ENCODE measurements at regions not wholly inside any gene's neighbourhood (a gene's known extent, or its start where the extent isn't known, plus 50 kb on each side); places are given as distances from the start of the nearest gene placed in this dataset.

DNA sequence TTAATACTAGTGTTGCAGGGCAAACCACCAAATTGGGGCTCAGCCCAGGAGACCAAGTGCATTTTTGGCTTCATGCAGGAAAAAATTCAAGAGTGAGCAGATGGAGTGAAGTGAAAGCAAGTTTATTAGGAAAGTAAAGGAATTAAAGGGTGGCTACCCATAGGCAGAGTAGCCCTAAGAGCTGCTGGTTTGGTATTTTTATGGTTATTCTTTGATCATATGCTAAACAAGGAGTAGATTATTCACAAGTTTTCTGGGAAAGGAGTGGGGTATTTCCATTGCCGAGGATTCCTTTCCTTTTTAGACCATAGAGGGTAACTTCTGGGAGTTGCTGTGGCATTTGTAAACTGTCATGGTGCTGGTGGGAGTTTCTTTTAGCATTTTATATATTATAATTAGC, 459.0 kb downstream of the KLF5 start:
- TF ChIP-seq, protein P1, sequence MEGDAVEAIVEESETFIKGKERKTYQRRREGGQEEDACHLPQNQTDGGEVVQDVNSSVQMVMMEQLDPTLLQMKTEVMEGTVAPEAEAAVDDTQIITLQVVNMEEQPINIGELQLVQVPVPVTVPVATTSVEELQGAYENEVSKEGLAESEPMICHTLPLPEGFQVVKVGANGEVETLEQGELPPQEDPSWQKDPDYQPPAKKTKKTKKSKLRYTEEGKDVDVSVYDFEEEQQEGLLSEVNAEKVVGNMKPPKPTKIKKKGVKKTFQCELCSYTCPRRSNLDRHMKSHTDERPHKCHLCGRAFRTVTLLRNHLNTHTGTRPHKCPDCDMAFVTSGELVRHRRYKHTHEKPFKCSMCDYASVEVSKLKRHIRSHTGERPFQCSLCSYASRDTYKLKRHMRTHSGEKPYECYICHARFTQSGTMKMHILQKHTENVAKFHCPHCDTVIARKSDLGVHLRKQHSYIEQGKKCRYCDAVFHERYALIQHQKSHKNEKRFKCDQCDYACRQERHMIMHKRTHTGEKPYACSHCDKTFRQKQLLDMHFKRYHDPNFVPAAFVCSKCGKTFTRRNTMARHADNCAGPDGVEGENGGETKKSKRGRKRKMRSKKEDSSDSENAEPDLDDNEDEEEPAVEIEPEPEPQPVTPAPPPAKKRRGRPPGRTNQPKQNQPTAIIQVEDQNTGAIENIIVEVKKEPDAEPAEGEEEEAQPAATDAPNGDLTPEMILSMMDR (IDR thresholded peaks at IDR 0.05 in 2 of 3, conservative IDR thresholded peaks at IDR 0.05 in 1 of 3; ENCODE audit: borderline replicate concordance in 1 of 3, insufficient read depth in 1 of 3, low read depth in 2 of 3, low read length in 2 of 3): no peak
- TF ChIP-seq POLR2AphosphoS5 (IDR thresholded peaks at IDR 0.05; ENCODE audit: low read depth, low read length) (no peak), EZH2 (IDR thresholded peaks at IDR 0.05) (no peak)

Measured in HCT116 (cell line).